Glomerular visceral epithelial cell (primary cell): ENCODE measurements at regions not wholly inside any gene's neighbourhood (a gene's known extent, or its start where the extent isn't known, plus 50 kb on each side); places are given as distances from the start of the nearest gene placed in this dataset.

Source experiments
- DNase-seq: peaks from one replicate; pipeline ENCODE4 v3.0.0-alpha.2; 2016; ENCODE audit errors: extremely low spot score

DNA sequence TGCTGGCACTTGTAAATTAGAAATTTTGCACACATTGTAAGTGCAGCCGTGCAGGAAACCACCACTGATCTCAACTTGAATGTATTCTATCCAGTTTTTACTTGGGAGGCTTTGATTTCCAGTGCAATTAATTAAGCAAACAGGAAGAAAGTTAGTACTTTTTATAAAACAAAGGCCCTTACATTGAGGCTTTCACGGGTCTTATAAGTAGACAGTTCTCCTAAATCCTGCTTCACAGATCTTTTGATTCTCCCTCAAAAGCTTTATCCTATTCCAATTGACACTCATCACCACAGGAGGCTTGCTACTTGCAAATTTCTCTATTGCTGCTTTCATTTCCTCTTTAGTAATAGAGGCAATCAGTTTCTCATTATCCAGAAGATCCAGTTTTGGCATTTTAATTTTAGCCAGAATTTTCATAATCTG lies 90.1 kb downstream of the ERCC5 start:
- no peak for DNase-seq

DNA sequence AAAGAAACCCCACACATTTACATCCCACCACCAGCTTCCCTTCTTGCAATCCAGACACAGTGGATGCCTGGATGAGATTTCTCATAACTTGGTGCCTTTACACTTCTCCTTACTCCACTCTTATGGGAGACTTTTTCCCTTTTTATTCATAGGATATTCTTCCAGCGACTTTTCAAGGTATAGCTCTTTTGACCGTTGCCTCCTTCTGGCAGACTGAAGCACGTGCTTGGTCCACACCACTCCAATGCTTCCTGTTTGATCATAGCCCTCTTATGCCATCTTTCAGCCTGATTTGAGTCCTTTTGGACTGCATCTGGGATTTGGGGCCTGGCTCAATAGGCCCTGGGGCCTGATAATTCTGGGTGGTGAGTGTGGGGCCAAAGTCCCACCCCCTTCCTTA lies 87.7 kb downstream of the ERCC5 start:
- DNase-seq, result no peak

DNA sequence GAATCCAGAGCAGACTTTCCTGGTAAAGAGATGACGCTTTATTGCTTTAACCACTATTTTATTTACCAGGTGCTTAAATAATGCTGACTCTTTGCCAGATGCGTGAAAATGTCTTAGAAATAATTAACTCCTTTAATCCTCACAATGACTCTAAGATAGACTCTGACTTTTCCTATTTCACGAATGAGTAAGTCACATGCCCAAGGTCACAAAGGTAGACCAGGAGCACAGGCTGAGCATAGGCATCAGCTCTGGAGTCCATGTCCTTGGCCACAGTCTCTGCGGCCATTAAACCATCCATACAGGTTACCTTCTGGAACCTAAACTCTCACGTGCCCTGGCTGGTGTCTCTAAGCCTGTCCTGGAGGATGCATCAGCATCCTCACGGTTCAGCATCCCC lies 87.3 kb downstream of the ERCC5 start:
- DNase-seq, result no peak

DNA sequence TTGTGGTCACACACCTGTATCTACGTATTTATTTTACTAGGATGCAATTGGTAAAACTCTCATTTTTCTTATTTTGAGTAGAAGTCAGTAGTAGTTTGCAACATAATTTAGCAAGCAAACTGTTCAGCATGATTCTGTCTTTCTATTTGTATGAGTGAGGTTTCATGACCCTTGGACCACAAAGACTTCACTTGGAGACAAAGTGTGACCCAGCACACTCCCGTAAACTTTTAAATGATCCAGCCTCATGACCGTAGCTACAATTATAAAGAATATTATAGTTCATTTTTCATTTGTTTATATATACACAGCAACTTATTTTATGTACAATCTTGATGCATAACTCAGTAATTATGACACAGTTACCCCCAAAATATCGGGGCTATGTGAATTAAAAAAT lies 86.5 kb downstream of the ERCC5 start:
- DNase-seq, result no peak

DNA sequence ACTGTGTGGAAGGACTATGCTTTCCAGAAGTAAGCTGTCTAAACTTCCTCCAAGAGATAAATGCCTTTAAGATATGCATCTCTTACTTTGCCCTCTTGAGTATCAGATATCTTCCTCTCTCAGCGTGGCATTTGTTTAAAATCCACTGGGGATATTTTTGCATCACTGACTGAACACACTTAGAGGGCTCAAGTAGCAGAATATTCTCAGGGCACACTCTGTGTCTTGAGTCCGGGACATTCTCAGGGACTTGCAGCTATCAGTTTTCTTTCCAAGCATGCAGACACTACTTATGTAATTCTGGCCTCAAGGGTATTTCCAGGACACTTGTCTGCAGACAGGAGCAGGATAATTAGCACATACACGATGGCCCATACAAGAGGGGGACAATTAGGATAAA lies 84.7 kb downstream of the ERCC5 start:
- DNase-seq, result no peak

DNA sequence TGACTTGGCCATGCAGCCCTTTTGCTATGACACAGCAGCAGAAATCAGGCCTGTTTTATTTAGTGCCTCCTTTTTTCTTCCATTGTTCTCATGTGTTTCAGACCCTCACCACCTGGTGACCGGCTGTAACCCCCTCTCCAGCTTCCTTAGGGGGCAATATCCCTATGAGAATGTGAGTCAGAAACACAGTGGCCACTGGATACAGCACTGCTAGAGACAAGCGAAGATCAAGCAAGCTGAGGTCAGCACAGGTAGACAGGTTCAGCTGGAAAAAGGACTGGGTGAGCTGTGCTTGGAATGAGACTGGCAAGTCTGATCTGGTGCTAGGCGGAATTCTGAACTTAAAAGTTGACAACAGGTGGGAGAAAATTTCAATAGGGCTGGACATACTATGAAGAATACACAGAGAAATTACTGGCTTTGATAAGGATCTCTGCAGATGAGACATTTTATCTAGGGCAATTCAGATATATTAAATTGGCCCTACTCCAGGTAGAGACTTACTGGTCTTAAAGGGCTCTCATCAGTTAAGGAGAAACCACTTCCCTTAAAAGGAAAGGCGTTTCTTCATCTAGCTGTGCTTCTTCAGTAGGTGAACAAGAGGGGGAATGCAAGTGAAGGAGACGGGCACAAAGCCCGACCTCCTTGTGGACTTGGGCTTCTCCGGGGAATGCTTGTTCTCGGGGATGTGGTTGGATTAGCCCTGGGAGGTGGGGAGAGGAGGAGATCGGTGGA lies 83.3 kb downstream of the ERCC5 start:
- DNase-seq, result no peak
